ENCODE measurements at regions not wholly inside any gene's neighbourhood (a gene's known extent, or its start where the extent isn't known, plus 50 kb on each side); places are given as distances from the start of the nearest gene placed in this dataset.

DNA sequence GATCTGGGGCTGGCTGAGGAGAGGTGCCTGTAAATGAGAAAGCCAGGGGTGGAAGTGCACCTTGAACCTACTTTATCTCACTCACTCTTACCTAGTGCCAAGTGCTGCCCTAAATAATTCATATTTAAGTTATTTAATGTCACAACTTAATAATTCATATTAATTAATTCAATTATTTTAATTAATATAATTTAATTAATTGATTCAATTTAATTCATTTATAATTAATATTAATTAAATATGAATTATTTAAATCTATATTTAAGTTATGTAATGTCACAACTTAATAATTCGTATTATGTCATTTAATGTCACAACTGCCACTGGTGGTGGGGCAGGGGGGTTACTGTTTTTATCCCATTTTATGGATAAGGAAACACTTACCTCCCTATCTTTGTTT is 361.6 kb upstream of the RUNX1 start:
- CTCF ChIA-PET, result no interaction called here
- DNase-seq (ENCODE audit: low read depth, low spot score), result no peak
- TF ChIP-seq, protein P1, sequence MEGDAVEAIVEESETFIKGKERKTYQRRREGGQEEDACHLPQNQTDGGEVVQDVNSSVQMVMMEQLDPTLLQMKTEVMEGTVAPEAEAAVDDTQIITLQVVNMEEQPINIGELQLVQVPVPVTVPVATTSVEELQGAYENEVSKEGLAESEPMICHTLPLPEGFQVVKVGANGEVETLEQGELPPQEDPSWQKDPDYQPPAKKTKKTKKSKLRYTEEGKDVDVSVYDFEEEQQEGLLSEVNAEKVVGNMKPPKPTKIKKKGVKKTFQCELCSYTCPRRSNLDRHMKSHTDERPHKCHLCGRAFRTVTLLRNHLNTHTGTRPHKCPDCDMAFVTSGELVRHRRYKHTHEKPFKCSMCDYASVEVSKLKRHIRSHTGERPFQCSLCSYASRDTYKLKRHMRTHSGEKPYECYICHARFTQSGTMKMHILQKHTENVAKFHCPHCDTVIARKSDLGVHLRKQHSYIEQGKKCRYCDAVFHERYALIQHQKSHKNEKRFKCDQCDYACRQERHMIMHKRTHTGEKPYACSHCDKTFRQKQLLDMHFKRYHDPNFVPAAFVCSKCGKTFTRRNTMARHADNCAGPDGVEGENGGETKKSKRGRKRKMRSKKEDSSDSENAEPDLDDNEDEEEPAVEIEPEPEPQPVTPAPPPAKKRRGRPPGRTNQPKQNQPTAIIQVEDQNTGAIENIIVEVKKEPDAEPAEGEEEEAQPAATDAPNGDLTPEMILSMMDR (IDR thresholded peaks at IDR 0.05; ENCODE audit: insufficient read depth, low read length, missing control alignments), result no peak
- POLR2A ChIA-PET, result no interaction called here
- no peak overlapping the region for H3K4me3 ChIP-seq (ENCODE audit: low read depth, low read length)

DNA sequence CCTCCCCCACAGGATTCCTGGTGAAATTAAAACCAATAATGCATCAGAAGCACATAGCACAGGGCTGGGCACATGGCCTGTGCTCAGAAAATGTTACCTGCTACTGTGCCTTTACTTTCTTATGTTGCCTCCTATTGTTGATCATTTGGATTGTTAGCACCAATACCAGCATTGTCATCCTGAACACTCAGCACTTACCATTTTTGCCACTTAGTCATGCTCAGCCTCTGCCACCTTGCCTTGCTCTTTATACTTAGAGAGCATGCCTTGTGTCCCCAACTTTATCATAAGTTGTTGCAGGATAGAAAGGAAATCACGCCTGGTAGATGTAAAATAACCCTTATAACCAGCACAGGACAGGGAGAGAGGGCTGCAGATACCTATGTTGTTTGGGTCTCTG is 361.0 kb upstream of the RUNX1 start:
- POLR2A ChIA-PET, result no interaction called here
- CTCF ChIA-PET, result no interaction called here
- H3K4me3 ChIP-seq (ENCODE audit: low read depth, low read length), result no peak overlapping the region
- DNase-seq (ENCODE audit: low read depth, low spot score), result no peak
- TF ChIP-seq, protein P1 (IDR thresholded peaks at IDR 0.05; ENCODE audit: insufficient read depth, low read length, missing control alignments), result no peak

DNA sequence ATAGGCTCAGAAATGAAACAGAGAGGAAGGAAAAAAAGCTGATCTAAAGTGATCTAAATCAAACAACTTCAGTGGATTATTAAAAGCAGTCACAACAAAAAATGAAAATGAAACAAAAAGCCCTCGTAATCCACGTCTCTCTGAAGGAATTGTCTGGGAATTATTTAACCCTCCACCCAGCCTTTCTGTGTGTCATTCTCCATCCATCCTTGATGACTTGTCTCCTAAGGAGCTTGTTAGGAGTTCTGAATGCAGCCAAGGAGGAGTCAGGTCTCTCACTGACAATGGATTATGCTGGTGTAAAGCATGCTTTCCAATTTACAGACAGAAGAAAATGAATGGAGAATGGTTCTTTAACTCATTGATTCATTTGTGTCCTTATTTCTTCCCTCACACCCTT is 359.3 kb upstream of the RUNX1 start:
- TF ChIP-seq, protein P1 (IDR thresholded peaks at IDR 0.05; ENCODE audit: insufficient read depth, low read length, missing control alignments), result no peak
- ChIA-PET CTCF (interaction anchor here (0.7 to 1.6 kb wide), 3 partner anchors 208 to 663 kb away, joined by 3 to 7 read pairs (median 3); no protein-coding TSS in a partner anchor), POLR2A (no interaction called here)
- DNase-seq (ENCODE audit: low read depth, low spot score), result peak; percentile 16
- H3K4me3 ChIP-seq (ENCODE audit: low read depth, low read length), result peak overlapping the region; percentile 27

DNA sequence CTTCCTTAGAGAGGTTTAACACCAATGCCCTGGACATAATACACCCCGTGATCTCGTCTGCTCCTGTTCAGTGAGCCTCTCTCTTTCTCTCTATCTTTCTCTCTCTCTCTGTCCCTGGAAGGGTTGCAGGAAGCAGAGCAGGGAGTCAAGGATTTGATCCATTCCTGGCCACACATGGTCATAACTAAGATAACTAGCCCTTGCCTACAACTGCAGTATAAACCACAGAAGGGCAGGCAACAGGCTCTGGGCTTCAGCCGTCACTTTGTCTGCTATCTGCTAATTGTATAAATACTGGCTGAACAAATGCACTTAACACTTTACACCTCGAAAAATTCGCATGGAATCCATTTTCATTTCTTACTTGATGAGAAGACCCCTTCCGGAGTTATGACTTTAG is 357.5 kb upstream of the RUNX1 start:
- POLR2A ChIA-PET, result no interaction called here
- CTCF ChIA-PET, result interaction anchor here (1.6 kb wide), 1 partner anchor 210 kb away, joined by 7 read pairs; no protein-coding TSS in a partner anchor

DNA sequence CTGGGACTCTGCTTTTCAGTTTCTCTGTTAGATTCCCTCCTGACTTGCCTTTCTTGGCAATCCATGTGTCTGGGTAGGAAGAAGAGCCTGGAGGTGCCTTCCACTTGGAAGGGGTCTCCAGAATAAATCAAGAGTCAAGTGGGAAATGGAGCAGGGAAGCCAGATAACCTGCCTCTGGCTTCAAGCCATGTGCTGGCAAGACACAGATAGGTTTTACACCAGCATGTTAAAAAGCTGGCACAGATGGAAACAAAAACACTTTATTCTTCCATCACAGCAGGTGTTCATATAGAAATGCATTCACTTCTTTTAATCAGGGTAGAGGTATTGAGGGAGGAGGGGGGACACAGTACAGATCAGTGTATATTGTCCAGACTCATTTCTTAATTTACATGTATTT is 356.9 kb upstream of the RUNX1 start:
- ChIA-PET CTCF (interaction anchor here (1.3 kb wide), 1 partner anchor 434 kb away, joined by 3 read pairs; no protein-coding TSS in a partner anchor), POLR2A (interaction anchor here (0.9 kb wide), 1 partner anchor 518 kb away, joined by 3 read pairs; no protein-coding TSS in a partner anchor)
- no peak for DNase-seq (ENCODE audit: low read depth, low spot score)
- H3K4me3 ChIP-seq (ENCODE audit: low read depth, low read length), result no peak overlapping the region
- TF ChIP-seq, protein P1 (IDR thresholded peaks at IDR 0.05; ENCODE audit: insufficient read depth, low read length, missing control alignments), result no peak

More for the DNA sequence above, 357.5 kb upstream of the RUNX1 start:
- no peak overlapping the region for H3K4me3 ChIP-seq (ENCODE audit: low read depth, low read length)
- no peak for DNase-seq (ENCODE audit: low read depth, low spot score)
- TF ChIP-seq, protein P1 (IDR thresholded peaks at IDR 0.05; ENCODE audit: insufficient read depth, low read length, missing control alignments), result no peak

DNA sequence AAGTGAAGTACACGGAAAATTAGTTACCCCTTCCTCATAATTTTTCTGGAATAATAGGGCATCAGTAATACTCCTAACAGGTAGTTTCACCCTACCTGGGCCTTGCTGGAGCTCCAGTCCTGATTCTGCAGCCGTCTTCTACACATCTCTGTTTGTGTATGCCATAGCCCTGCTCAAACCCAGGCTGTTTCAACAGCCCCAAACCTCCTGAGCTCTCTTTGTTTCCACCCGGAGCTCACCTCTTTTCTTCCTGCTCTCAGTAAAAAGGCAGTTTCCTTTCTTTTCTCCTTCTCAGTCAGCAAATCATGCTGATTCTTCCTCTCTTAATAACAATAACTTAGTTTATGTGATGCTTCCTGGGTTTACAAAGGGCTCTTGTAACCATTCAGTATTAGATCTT is 355.1 kb upstream of the RUNX1 start:
- no peak for DNase-seq (ENCODE audit: low read depth, low spot score)
- ChIA-PET POLR2A (no interaction called here), CTCF (no interaction called here)
- no peak overlapping the region for H3K4me3 ChIP-seq (ENCODE audit: low read depth, low read length)
- TF ChIP-seq, protein P1 (IDR thresholded peaks at IDR 0.05; ENCODE audit: insufficient read depth, low read length, missing control alignments), result no peak

All from AG04449 (cell line).